OCI-LY1 (cell line): ENCODE measurements at regions not wholly inside any gene's neighbourhood (a gene's known extent, or its start where the extent isn't known, plus 50 kb on each side); places are given as distances from the start of the nearest gene placed in this dataset.

ENCODE experiments used
- H2AFZ ChIP-seq: fragments of 200-600 bp; sonication (generic), shearing (Covaris generic); 2 replicates; pipeline ENCODE4 v1.6.0; 2014; ENCODE audit warnings: antibody characterized with exemption, mild to moderate bottlenecking, low read length
- H3F3A ChIP-seq: fragments of 200-600 bp; sonication (generic), shearing (Covaris generic); 2 replicates; pipeline ENCODE4 v1.6.0; 2014; ENCODE audit warnings: mild to moderate bottlenecking, antibody characterized with exemption, low read length, moderate library complexity; ENCODE audit not compliant: insufficient read depth
- H3K27ac ChIP-seq: fragments of 200-600 bp; sonication (generic); 2 replicates; pipeline ENCODE4 v1.5.1; 2014; ENCODE audit warnings: low read length, mixed run types, mild to moderate bottlenecking, low read depth; ENCODE audit not compliant: poor library complexity, severe bottlenecking
- H3K27me3 ChIP-seq: fragments of 200-600 bp; sonication (generic); 2 replicates; pipeline ENCODE4 v1.6.0; 2014; ENCODE audit warnings: antibody characterized with exemption, mild to moderate bottlenecking, low read length, moderate library complexity; ENCODE audit not compliant: insufficient read depth
- H3K36me3 ChIP-seq: fragments of 200-600 bp; sonication (generic); 2 replicates; pipeline ENCODE4 v1.6.1; 2014; ENCODE audit warnings: mild to moderate bottlenecking, antibody characterized with exemption, low read length, moderate library complexity, mixed read lengths; ENCODE audit not compliant: insufficient read depth
- H3K4me1 ChIP-seq: fragments of 200-600 bp; sonication (generic); 2 replicates; pipeline ENCODE4 v1.5.1; 2014; ENCODE audit warnings: mild to moderate bottlenecking, low read length, moderate library complexity; ENCODE audit not compliant: insufficient read depth, severe bottlenecking
- H3K4me2 ChIP-seq: fragments of 200-600 bp; sonication (generic), shearing (Covaris generic); 2 replicates; pipeline ENCODE4 v1.6.1; 2014; ENCODE audit warnings: low read length
- H3K4me3 ChIP-seq: fragments of 200-600 bp; sonication (generic); 2 replicates; pipeline ENCODE4 v1.5.1; 2014; ENCODE audit warnings: low read length, low read depth, mild to moderate bottlenecking, mixed read lengths; ENCODE audit not compliant: poor library complexity, severe bottlenecking
- H3K79me2 ChIP-seq: fragments of 200-600 bp; shearing (Covaris generic); 2 replicates; pipeline ENCODE4 v1.6.1; 2016; ENCODE audit warnings: mixed run types, low read length, mixed read lengths; ENCODE audit not compliant: insufficient read depth
- H3K9ac ChIP-seq: fragments of 200-600 bp; sonication (generic), shearing (Covaris generic); 2 replicates; pipeline ENCODE4 v1.6.1; 2014; ENCODE audit warnings: mild to moderate bottlenecking, low read length, mixed read lengths
- H3K9me2 ChIP-seq: fragments of 200-600 bp; sonication (generic), shearing (Covaris generic); 2 replicates; pipeline ENCODE4 v1.6.1; 2014; ENCODE audit warnings: low read depth, mild to moderate bottlenecking, low read length, mixed read lengths
- H3K9me3 ChIP-seq: fragments of 200-600 bp; shearing (Covaris generic); 2 replicates; pipeline ENCODE4 v1.6.1; 2014; ENCODE audit warnings: low read length, mixed read lengths
- H4K20me1 ChIP-seq: fragments of 200-600 bp; sonication (generic), shearing (Covaris generic); 2 replicates; pipeline ENCODE4 v1.6.0; 2016; ENCODE audit warnings: mild to moderate bottlenecking, low read length; ENCODE audit not compliant: insufficient read depth
- CTCF ChIP-seq: fragments of 200-600 bp; sonication (generic), shearing (Covaris generic); IDR thresholded peaks from 2 replicates; pipeline ENCODE4 v1.5.1; 2017; ENCODE audit warnings: mild to moderate bottlenecking, antibody characterized with exemption, low read length, moderate library complexity, mixed read lengths
- EZH2 ChIP-seq: fragments of 200-600 bp; sonication (generic), shearing (Covaris generic); IDR thresholded peaks from 2 replicates; pipeline ENCODE4 v1.8.0; 2017; ENCODE audit warnings: borderline replicate concordance, mixed run types, mild to moderate bottlenecking, antibody characterized with exemption, low read length, moderate library complexity, mixed read lengths

- H3K79me2 ChIP-seq = no peaks in the 10 kb centered on the region
- TF ChIP-seq CTCF = no peak
- TF ChIP-seq EZH2 = no peak
- H3K4me2 ChIP-seq = no peak overlapping the region
- H3F3A ChIP-seq = no peaks in the 10 kb centered on the region
- H3K4me3 ChIP-seq = no peak overlapping the region
- no peaks in the 10 kb centered on the region for H3K4me1 ChIP-seq
- H3K27ac ChIP-seq = no peak overlapping the region
- H3K9me3 ChIP-seq = no peaks in the 10 kb centered on the region
- H3K27me3 ChIP-seq = no peaks in the 10 kb centered on the region
- H3K9ac ChIP-seq = no peak overlapping the region
- H3K36me3 ChIP-seq = no peaks in the 10 kb centered on the region
- no peaks in the 10 kb centered on the region for H3K9me2 ChIP-seq
- H2AFZ ChIP-seq = no peak overlapping the region
- H4K20me1 ChIP-seq = no peaks in the 10 kb centered on the region
Measured at GRCh38 chr1:14294860-14295536, 303.5 kb upstream of the KAZN start.

GRCh38 chr1:14296795-14297194 lies 301.7 kb upstream of the KAZN start:
- Histone ChIP-seq H3K27ac (no peak overlapping the region), H3K9ac (no peak overlapping the region), H3K9me2 (no peaks in the 10 kb centered on the region), H3K27me3 (no peaks in the 10 kb centered on the region), H3K4me1 (no peaks in the 10 kb centered on the region), H3K36me3 (no peaks in the 10 kb centered on the region), H4K20me1 (no peaks in the 10 kb centered on the region), H3K9me3 (no peaks in the 10 kb centered on the region), H3K4me2 (no peak overlapping the region), H3F3A (no peaks in the 10 kb centered on the region), H3K79me2 (no peaks in the 10 kb centered on the region), H3K4me3 (no peak overlapping the region), H2AFZ (no peak overlapping the region)
- TF ChIP-seq EZH2 (no peak), CTCF (no peak)

GRCh38 chr1:14297356-14297755 lies 301.1 kb upstream of the KAZN start:
- H3K27me3 ChIP-seq = no peaks in the 10 kb centered on the region
- no peak overlapping the region for H3K4me2 ChIP-seq
- no peaks in the 10 kb centered on the region for H3K36me3 ChIP-seq
- no peaks in the 10 kb centered on the region for H4K20me1 ChIP-seq
- TF ChIP-seq CTCF (no peak), EZH2 (no peak)
- H3K9me3 ChIP-seq = no peaks in the 10 kb centered on the region
- no peak overlapping the region for H3K27ac ChIP-seq
- no peak overlapping the region for H2AFZ ChIP-seq
- H3K4me1 ChIP-seq = no peaks in the 10 kb centered on the region
- no peak overlapping the region for H3K9ac ChIP-seq
- no peaks in the 10 kb centered on the region for H3K9me2 ChIP-seq
- no peaks in the 10 kb centered on the region for H3K79me2 ChIP-seq
- H3K4me3 ChIP-seq = no peak overlapping the region
- no peaks in the 10 kb centered on the region for H3F3A ChIP-seq
